ENCODE measurements at regions not wholly inside any gene's neighbourhood (a gene's known extent, or its start where the extent isn't known, plus 50 kb on each side); places are given as distances from the start of the nearest gene placed in this dataset.

- intact Hi-C loops (cut with DNase I) = no loop called here
- no peaks in the 10 kb centered on the region for H3K27me3 ChIP-seq
- ATAC-seq (no peak), DNase-seq (no peak)
- H3K4me3 ChIP-seq = no peak overlapping the region
- no peaks in the 10 kb centered on the region for H3K4me1 ChIP-seq
- H3K36me3 ChIP-seq = no peaks in the 10 kb centered on the region
- TF ChIP-seq, protein P1, sequence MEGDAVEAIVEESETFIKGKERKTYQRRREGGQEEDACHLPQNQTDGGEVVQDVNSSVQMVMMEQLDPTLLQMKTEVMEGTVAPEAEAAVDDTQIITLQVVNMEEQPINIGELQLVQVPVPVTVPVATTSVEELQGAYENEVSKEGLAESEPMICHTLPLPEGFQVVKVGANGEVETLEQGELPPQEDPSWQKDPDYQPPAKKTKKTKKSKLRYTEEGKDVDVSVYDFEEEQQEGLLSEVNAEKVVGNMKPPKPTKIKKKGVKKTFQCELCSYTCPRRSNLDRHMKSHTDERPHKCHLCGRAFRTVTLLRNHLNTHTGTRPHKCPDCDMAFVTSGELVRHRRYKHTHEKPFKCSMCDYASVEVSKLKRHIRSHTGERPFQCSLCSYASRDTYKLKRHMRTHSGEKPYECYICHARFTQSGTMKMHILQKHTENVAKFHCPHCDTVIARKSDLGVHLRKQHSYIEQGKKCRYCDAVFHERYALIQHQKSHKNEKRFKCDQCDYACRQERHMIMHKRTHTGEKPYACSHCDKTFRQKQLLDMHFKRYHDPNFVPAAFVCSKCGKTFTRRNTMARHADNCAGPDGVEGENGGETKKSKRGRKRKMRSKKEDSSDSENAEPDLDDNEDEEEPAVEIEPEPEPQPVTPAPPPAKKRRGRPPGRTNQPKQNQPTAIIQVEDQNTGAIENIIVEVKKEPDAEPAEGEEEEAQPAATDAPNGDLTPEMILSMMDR (IDR thresholded peaks at IDR 0.05) = no peak
- H3K27ac ChIP-seq = no peak overlapping the region
- no peaks in the 10 kb centered on the region for H3K9me3 ChIP-seq
These were observed 74.6 kb downstream of the PERP start for GRCh38 chr6:138032571-138032970.

- no peak for DNase-seq
These were observed 73.0 kb downstream of the PERP start for GRCh38 chr6:138034229-138034628.

DNA sequence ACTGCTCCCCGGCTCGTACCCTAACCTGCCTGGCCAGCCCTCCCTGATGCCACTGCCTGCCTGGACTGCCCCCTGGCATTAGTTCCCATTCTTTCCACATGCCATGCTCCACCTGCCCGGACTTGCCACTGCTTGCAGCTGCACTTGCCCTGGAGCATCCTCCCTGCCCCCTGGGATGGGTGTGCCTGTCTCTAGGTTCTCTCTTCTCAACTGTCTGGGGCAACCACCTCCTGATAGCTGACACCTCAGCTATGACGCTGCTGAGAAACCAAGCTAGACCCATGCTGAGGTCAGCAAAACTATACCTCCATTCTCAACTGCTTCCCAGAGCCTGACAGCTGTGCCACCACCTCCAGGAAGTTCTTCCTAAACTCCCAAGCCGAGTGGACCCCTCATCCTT lies 72.1 kb downstream of the PERP start:
- H3K4me3 ChIP-seq = no peak overlapping the region
- no peaks in the 10 kb centered on the region for H3K9me3 ChIP-seq
- H3K27me3 ChIP-seq = no peaks in the 10 kb centered on the region
- ATAC-seq = no peak
- H3K36me3 ChIP-seq = no peaks in the 10 kb centered on the region
- intact Hi-C loops (cut with DNase I) = no loop called here
- H3K4me1 ChIP-seq = no peaks in the 10 kb centered on the region
- TF ChIP-seq, protein P1 (IDR thresholded peaks at IDR 0.05) = no peak
- no peak for DNase-seq
- no peak overlapping the region for H3K27ac ChIP-seq

More at GRCh38 chr6:138034229-138034628, 73.0 kb downstream of the PERP start:
- Histone ChIP-seq H3K4me3 (no peak overlapping the region), H3K9me3 (no peaks in the 10 kb centered on the region), H3K27ac (no peak overlapping the region), H3K36me3 (no peaks in the 10 kb centered on the region), H3K4me1 (no peaks in the 10 kb centered on the region), H3K27me3 (no peaks in the 10 kb centered on the region)
- TF ChIP-seq, protein P1 (IDR thresholded peaks at IDR 0.05) = no peak
- no peak for ATAC-seq
- intact Hi-C loops (cut with DNase I) = no loop called here

- Histone ChIP-seq H3K4me1 (no peaks in the 10 kb centered on the region), H3K4me3 (no peak overlapping the region), H3K9me3 (no peaks in the 10 kb centered on the region), H3K27me3 (no peaks in the 10 kb centered on the region), H3K27ac (no peak overlapping the region), H3K36me3 (no peaks in the 10 kb centered on the region)
- ATAC-seq (no peak), DNase-seq (no peak)
- TF ChIP-seq, protein P1 (IDR thresholded peaks at IDR 0.05) = no peak
- intact Hi-C loops (cut with DNase I) = no loop called here
These were observed 71.1 kb downstream of the PERP start for GRCh38 chr6:138036111-138036510.

DNA sequence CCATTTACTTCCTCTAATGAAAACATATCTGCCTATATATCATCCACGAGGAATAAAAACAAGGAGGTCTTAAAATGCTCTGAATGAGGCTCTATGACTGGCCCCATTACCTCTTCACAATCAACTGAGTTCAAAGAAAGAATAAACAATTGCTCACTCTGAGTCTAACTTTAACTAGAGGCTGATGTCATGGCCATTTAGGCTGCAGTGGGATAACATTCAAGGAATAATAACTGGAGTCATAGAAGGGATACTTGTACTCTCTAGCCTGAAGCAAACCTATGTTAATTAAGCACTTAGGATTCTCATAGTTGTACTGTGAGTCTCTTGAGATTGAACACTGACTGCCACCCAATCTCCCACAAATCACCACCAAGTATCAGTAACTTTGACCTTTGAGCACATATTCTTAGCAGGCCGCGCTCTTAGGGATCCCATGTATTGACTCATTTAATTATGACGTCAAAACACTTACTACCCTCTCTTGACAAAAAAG lies 70.2 kb downstream of the PERP start:
- Histone ChIP-seq H3K27me3 (no peaks in the 10 kb centered on the region), H3K4me3 (no peak overlapping the region), H3K27ac (no peak overlapping the region), H3K36me3 (no peaks in the 10 kb centered on the region), H3K9me3 (peaks cover 0 to 4% of the 10 kb centered on the region in 2 donors), H3K4me1 (no peaks in the 10 kb centered on the region)
- intact Hi-C loops (cut with DNase I) = no loop called here
- ATAC-seq (no peak), DNase-seq (no peak)
- TF ChIP-seq, protein P1 (IDR thresholded peaks at IDR 0.05) = no peak

Data from left lung (tissue), 4 donors.